Calu3 (cell line): ENCODE measurements at regions not wholly inside any gene's neighbourhood (a gene's known extent, or its start where the extent isn't known, plus 50 kb on each side); places are given as distances from the start of the nearest gene placed in this dataset.
"Not testable (repeated sequence)": the region's sequence is repeated elsewhere in the genome, so short reads cannot be mapped to it uniquely, and the experiment has no call there.

Source experiments
- BruUV-seq: library from RNA; stranded (reverse); fragments of 400-500 nt; replicated peaks from 2 replicates; lab custom pipeline; 2021; lab: Mats Ljungman, UMichigan
- CTCF ChIA-PET: fragments of 300-600 bp; sonication (Branson Sonifier 250); formaldehyde crosslinking; loops from one replicate; lab custom pipeline; 2022; ENCODE audit warnings: antibody characterized with exemption; lab: Charles Lee
- DNase-seq: peaks from one replicate; pipeline ENCODE4 v3.0.0; 2022
- H3K27ac Mint-ChIP-seq: one replicate; pipeline ENCODE4 v1.8.0; 2022; ENCODE audit warnings: mixed read lengths; ENCODE audit not compliant: unreplicated experiment
- H3K27me3 Mint-ChIP-seq: one replicate; pipeline ENCODE4 v1.8.0; 2022; ENCODE audit warnings: mixed read lengths; ENCODE audit not compliant: unreplicated experiment
- H3K36me3 Mint-ChIP-seq: one replicate; pipeline ENCODE4 v1.8.0; 2022; ENCODE audit warnings: mild to moderate bottlenecking, moderate library complexity, mixed read lengths; ENCODE audit not compliant: insufficient read depth, unreplicated experiment
- H3K4me1 Mint-ChIP-seq: one replicate; pipeline ENCODE4 v1.8.0; 2022; ENCODE audit warnings: mild to moderate bottlenecking, low read depth, mixed read lengths; ENCODE audit not compliant: unreplicated experiment
- H3K4me3 Mint-ChIP-seq: one replicate; pipeline ENCODE4 v1.8.0; 2022; ENCODE audit warnings: mild to moderate bottlenecking, low read depth, moderate library complexity, mixed read lengths; ENCODE audit not compliant: unreplicated experiment
- H3K9me3 Mint-ChIP-seq: one replicate; pipeline ENCODE4 v1.8.0; 2022; ENCODE audit warnings: low read depth, mixed read lengths; ENCODE audit not compliant: unreplicated experiment
- CTCF ChIP-seq: fragments of 200-600 bp; IDR thresholded peaks from one replicate; pipeline ENCODE4 v1.8.0; 2022; ENCODE audit warnings: antibody characterized with exemption; ENCODE audit not compliant: unreplicated experiment
- intact Hi-C: fragments of 100-400 bp; cut with micrococcal nuclease; formaldehyde crosslinking; loops from one replicate; pipeline ENCODE4 v1.10.0; 2022; ENCODE audit not compliant: unreplicated experiment

GRCh38 chr16:82282662-82283061, 112.6 kb upstream of the MPHOSPH6 start:
- Mint-ChIP-seq H3K4me1 (no peaks in the 10 kb centered on the region), H3K9me3 (no peaks in the 10 kb centered on the region), H3K4me3 (no peak overlapping the region), H3K27ac (no peak overlapping the region), H3K27me3 (peaks cover 80% of the 10 kb centered on the region), H3K36me3 (no peaks in the 10 kb centered on the region)
- TF ChIP-seq CTCF = no peak
- CTCF ChIA-PET = no interaction called here
- no peak for DNase-seq
- no TSS peak for BruUV-seq
- intact Hi-C loops = no loop called here

- Mint-ChIP-seq H3K4me3 (no peak overlapping the region), H3K27ac (no peak overlapping the region), H3K36me3 (no peaks in the 10 kb centered on the region), H3K9me3 (no peaks in the 10 kb centered on the region), H3K4me1 (no peaks in the 10 kb centered on the region), H3K27me3 (peaks cover 80% of the 10 kb centered on the region)
- intact Hi-C loops = no loop called here
- DNase-seq = no peak
- no peak for TF ChIP-seq CTCF
- CTCF ChIA-PET = no interaction called here
- BruUV-seq = no TSS peak
Observed at GRCh38 chr16:82281544-82281943, 111.5 kb upstream of the MPHOSPH6 start.

- no peak for DNase-seq
- no TSS peak for BruUV-seq
- no peak for TF ChIP-seq CTCF
- Mint-ChIP-seq H3K36me3 (no peaks in the 10 kb centered on the region), H3K9me3 (no peaks in the 10 kb centered on the region), H3K4me3 (no peak overlapping the region), H3K27me3 (peaks cover 76% of the 10 kb centered on the region), H3K27ac (no peak overlapping the region), H3K4me1 (no peaks in the 10 kb centered on the region)
- intact Hi-C loops = no loop called here
- CTCF ChIA-PET = interaction anchor here (0.6 kb wide), 1 partner anchor 942 kb away, joined by 3 read pairs; no protein-coding TSS in a partner anchor
Observed at GRCh38 chr16:82280867-82281266, 110.8 kb upstream of the MPHOSPH6 start.

- BruUV-seq, H3K4me3 Mint-ChIP-seq, H3K4me1 Mint-ChIP-seq, H3K36me3 Mint-ChIP-seq, intact Hi-C loops, H3K9me3 Mint-ChIP-seq, H3K27ac Mint-ChIP-seq, DNase-seq, CTCF ChIA-PET: not testable (repeated sequence)
- peaks cover 87% of the 10 kb centered on the region for H3K27me3 Mint-ChIP-seq
Observed at GRCh38 chr16:82275349-82275748, 105.3 kb upstream of the MPHOSPH6 start.

- no peak for DNase-seq
- BruUV-seq = no TSS peak
- Mint-ChIP-seq H3K4me1 (no peaks in the 10 kb centered on the region), H3K4me3 (no peak overlapping the region), H3K27me3 (peaks cover 81% of the 10 kb centered on the region), H3K9me3 (no peaks in the 10 kb centered on the region), H3K36me3 (no peaks in the 10 kb centered on the region), H3K27ac (no peak overlapping the region)
- intact Hi-C loops = no loop called here
- no peak for TF ChIP-seq CTCF
- CTCF ChIA-PET = no interaction called here
Observed at GRCh38 chr16:82271636-82272035, 101.6 kb upstream of the MPHOSPH6 start.

- CTCF ChIA-PET, H3K36me3 Mint-ChIP-seq, H3K4me1 Mint-ChIP-seq, DNase-seq, H3K27ac Mint-ChIP-seq, H3K4me3 Mint-ChIP-seq, H3K9me3 Mint-ChIP-seq, BruUV-seq: not testable (repeated sequence)
- peaks cover 91% of the 10 kb centered on the region for H3K27me3 Mint-ChIP-seq
- intact Hi-C loops = loop anchor here (10.0 kb wide), 1 partner anchor 1607 kb away; no protein-coding TSS in a partner anchor
Observed at GRCh38 chr16:82267675-82268074, 97.7 kb upstream of the MPHOSPH6 start.
